ENCODE measurements at regions not wholly inside any gene's neighbourhood (a gene's known extent, or its start where the extent isn't known, plus 50 kb on each side); places are given as distances from the start of the nearest gene placed in this dataset.

DNA sequence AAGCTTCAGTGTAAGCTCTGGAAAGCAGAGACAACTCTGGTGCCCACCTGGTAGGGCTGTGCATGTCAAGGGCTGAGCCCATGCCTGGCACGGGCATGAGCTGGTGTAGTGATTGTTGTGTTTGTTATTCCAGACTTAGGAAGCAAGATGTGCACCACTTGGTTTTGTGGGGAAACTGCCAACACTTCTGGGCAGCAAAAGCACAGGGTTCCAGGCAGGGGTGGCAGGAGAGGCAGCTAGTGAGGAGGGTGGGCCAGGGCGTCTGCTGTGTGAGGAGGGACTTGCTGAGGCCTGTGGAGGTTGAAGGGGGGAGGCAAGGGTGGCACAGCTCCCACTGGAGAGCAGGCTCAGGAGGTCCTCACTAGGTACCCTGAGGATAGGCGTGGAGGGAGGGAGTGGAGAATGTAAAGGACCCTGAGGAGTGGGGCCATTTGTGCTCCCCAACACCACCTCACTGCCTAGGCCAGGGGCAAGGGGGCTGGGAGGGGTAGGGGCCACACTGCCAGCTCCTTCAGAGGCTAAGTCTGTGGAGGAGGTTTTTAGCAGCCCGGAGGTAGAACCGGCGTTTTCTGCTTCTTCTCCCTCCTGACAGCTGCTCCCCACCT lies 104.0 kb upstream of the POU3F3 start:
- no peak for DNase-seq
- TF ChIP-seq, protein P1, sequence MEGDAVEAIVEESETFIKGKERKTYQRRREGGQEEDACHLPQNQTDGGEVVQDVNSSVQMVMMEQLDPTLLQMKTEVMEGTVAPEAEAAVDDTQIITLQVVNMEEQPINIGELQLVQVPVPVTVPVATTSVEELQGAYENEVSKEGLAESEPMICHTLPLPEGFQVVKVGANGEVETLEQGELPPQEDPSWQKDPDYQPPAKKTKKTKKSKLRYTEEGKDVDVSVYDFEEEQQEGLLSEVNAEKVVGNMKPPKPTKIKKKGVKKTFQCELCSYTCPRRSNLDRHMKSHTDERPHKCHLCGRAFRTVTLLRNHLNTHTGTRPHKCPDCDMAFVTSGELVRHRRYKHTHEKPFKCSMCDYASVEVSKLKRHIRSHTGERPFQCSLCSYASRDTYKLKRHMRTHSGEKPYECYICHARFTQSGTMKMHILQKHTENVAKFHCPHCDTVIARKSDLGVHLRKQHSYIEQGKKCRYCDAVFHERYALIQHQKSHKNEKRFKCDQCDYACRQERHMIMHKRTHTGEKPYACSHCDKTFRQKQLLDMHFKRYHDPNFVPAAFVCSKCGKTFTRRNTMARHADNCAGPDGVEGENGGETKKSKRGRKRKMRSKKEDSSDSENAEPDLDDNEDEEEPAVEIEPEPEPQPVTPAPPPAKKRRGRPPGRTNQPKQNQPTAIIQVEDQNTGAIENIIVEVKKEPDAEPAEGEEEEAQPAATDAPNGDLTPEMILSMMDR (IDR thresholded peaks at IDR 0.05; ENCODE audit: partially characterized antibody, unreplicated experiment): no peak
- Mint-ChIP-seq H3K4me1 (ENCODE audit: low read depth, unreplicated experiment) (no peaks in the 10 kb centered on the region), H3K36me3 (ENCODE audit: unreplicated experiment) (no peaks in the 10 kb centered on the region), H3K9me3 (ENCODE audit: unreplicated experiment) (peaks cover 2% of the 10 kb centered on the region), H3K27me3 (ENCODE audit: unreplicated experiment) (no peaks in the 10 kb centered on the region), H3K4me3 (ENCODE audit: unreplicated experiment) (no peak overlapping the region), H3K27ac (ENCODE audit: unreplicated experiment) (no peak overlapping the region)

DNA sequence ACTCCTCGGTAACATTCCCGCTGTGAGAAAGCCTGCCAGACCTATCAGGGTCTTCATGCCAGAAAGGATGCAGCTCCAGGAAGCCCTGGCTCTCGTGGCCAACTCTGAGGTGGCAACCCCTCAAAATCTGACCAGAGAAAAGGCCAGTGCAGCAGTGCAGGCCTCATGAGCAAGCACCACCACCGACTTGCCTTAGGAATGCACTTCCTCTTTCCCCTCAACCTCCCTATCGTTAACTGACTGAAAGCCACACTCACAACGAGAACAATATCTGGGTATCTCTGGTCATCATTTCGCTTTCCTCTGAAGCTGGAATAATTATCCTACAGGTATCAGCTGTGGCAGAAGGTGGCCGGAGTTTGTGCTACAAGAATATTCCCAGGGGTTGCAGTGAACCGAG lies 101.4 kb upstream of the POU3F3 start:
- TF ChIP-seq, protein P1 (IDR thresholded peaks at IDR 0.05; ENCODE audit: partially characterized antibody, unreplicated experiment): no peak
- no peak overlapping the region for H3K27ac Mint-ChIP-seq (ENCODE audit: unreplicated experiment)

DNA sequence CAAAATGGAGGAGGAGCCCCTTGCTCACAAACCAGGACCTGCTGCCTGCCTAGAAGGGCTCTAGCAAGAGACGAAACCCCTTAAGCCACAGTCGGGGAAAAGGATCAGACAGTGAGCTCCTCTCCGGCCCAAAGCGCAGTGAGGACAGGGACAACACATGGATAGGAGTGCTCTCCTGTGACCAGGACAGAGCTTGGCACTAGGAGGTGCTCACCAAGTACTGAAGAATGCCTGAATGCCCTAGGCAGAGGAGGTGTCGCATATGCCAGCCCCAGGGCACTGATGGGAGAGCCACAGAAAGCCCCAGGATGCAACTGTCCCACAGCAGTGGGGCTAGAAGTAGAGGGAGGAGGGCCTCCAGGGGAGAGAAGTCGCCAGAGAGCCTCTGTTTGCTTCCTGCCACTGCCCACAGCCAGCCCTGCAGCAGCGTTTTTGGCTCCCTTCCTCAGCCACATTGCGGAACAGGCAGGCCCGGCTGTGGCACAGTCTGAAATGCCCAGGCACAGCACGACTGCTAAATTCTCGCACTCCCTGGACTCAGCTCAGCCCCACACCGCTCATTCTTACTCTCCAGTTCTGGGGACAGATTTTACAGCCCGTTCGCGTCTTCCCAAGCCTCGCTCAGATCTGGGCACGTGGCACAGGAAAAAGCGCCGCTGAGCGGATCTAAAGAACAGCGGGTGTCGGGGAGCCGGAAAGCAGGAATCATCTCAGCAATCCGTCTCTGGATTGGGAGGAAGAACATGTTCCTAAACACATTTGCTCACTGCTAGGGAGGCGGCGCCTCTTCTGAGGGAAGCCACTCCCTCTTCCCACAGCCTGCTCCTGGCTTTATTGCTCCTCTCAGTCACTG lies 98.7 kb upstream of the POU3F3 start:
- Mint-ChIP-seq H3K4me1 (ENCODE audit: low read depth, unreplicated experiment) (no peaks in the 10 kb centered on the region), H3K9me3 (ENCODE audit: unreplicated experiment) (peaks cover 6% of the 10 kb centered on the region), H3K27ac (ENCODE audit: unreplicated experiment) (no peak overlapping the region)

More for the DNA sequence above, 101.4 kb upstream of the POU3F3 start:
- Mint-ChIP-seq H3K27me3 (ENCODE audit: unreplicated experiment) (no peaks in the 10 kb centered on the region), H3K4me1 (ENCODE audit: low read depth, unreplicated experiment) (no peaks in the 10 kb centered on the region), H3K9me3 (ENCODE audit: unreplicated experiment) (peaks cover 6% of the 10 kb centered on the region), H3K4me3 (ENCODE audit: unreplicated experiment) (no peak overlapping the region), H3K36me3 (ENCODE audit: unreplicated experiment) (no peaks in the 10 kb centered on the region)
- DNase-seq: no peak

DNA sequence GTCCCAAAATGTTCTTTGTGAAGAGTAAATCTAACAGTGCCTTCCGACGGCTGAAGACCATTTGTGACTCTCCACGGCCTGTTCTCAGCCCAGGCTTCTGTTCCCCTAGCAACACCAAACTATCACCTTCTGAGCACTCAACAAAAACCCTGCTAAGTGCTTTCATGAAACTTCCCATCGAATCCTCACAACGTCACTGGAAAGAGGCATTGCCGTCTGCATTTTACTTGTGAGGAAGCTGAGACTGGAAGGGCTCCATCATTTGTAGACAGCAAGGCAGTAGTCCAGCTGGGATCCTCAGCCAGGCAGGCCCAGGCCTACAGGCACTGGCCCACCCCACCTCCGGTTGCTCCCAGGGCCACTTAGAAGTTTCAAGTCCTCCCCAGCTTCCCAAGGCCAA lies 97.8 kb upstream of the POU3F3 start:
- Mint-ChIP-seq H3K27ac (ENCODE audit: unreplicated experiment) (no peak overlapping the region), H3K9me3 (ENCODE audit: unreplicated experiment) (peaks cover 4% of the 10 kb centered on the region), H3K4me1 (ENCODE audit: low read depth, unreplicated experiment) (no peaks in the 10 kb centered on the region), H3K27me3 (ENCODE audit: unreplicated experiment) (no peaks in the 10 kb centered on the region), H3K4me3 (ENCODE audit: unreplicated experiment) (no peak overlapping the region), H3K36me3 (ENCODE audit: unreplicated experiment) (no peaks in the 10 kb centered on the region)
- TF ChIP-seq, protein P1 (IDR thresholded peaks at IDR 0.05; ENCODE audit: partially characterized antibody, unreplicated experiment): no peak
- no peak for DNase-seq

More for the DNA sequence above, 98.7 kb upstream of the POU3F3 start:
- H3K36me3 Mint-ChIP-seq (ENCODE audit: unreplicated experiment): no peaks in the 10 kb centered on the region
- TF ChIP-seq, protein P1 (IDR thresholded peaks at IDR 0.05; ENCODE audit: partially characterized antibody, unreplicated experiment): no peak
- H3K27me3 Mint-ChIP-seq (ENCODE audit: unreplicated experiment): no peaks in the 10 kb centered on the region
- no peak for DNase-seq
- no peak overlapping the region for H3K4me3 Mint-ChIP-seq (ENCODE audit: unreplicated experiment)

DNA sequence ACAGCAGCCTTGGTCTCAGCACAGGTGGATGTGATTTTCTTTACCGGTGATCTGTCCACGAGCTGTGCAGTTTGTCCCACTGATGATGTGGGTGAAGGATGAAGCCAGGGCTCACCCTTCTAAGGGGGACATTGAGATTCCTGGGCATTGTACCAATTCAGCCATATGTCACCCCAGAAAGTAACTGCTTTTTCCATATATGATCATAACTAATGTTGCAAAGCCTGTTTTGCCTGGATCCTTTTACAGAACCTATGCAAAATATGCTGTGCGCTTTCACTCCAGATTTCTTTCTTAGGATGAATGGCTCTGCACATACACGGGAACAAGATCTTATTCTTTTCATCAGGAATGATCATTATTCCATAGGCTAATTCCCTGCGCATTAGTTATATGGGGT lies 96.9 kb upstream of the POU3F3 start:
- no peaks in the 10 kb centered on the region for H3K4me1 Mint-ChIP-seq (ENCODE audit: low read depth, unreplicated experiment)
- H3K9me3 Mint-ChIP-seq (ENCODE audit: unreplicated experiment): peaks cover 4% of the 10 kb centered on the region
- TF ChIP-seq, protein P1 (IDR thresholded peaks at IDR 0.05; ENCODE audit: partially characterized antibody, unreplicated experiment): no peak

More for the DNA sequence above, 96.9 kb upstream of the POU3F3 start:
- no peak for DNase-seq
- H3K36me3 Mint-ChIP-seq (ENCODE audit: unreplicated experiment): no peaks in the 10 kb centered on the region
- no peak overlapping the region for H3K27ac Mint-ChIP-seq (ENCODE audit: unreplicated experiment)
- H3K4me3 Mint-ChIP-seq (ENCODE audit: unreplicated experiment): no peak overlapping the region
- H3K27me3 Mint-ChIP-seq (ENCODE audit: unreplicated experiment): no peaks in the 10 kb centered on the region

All from glutamatergic neuron (in vitro differentiated cells).